Activated CD4-positive, CD25-positive, alpha-beta regulatory T cell (primary cell): ENCODE measurements at regions not wholly inside any gene's neighbourhood (a gene's known extent, or its start where the extent isn't known, plus 50 kb on each side); places are given as distances from the start of the nearest gene placed in this dataset.

ENCODE experiments used
- DNase-seq, 4 experiments: peaks; one replicate each; lab custom pipeline; 2025; lab: John Stamatoyannopoulos, UW

DNA sequence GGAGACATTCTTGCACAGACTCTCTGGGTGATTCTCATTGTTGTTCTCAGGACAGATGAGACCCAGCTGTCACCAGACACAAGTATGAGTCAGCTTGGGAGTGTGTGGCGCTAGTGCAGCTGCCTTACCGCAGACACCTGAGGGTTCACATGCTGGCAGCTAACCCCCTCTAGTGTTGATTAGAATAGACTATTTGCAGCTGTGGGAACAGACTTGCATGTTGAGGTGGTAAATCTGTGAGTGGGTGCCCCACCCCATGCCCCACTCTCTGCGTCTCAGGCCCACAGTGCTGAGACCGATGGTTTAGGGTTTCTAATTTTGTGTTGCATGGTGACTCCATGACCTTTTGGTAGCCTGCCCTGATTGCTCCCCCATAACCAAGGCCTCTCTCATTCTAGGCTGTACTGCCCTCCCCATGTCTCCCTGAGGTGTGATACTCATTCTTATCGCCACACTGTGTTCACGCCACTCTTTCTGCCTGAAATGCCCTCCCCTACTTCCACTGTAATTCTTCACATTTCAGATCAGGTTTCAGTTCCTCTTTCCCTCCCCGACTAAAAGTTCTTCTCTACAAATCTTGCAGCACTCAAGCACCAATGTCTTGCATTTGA lies 73.7 kb upstream of the KIRREL3 start:
- no peak for DNase-seq

DNA sequence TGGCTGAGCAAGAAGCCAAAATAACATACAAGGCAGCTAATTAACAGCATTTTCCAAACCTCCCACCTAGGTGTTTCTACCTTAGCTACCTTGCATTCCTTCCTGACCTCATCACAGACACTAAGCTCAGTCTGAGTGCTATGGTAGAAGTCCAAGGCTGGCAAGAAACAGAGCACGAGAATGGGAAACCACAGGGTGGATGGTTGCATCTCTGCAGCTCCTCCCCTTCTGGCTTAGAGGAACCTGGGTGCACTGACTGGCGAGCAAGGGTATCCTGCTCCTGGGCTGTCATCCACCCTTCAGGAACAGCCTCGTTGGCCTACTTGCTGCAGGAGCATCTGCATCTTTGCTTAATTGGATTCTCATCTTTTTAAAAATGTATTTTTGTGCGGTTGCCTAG lies 73.1 kb upstream of the KIRREL3 start:
- DNase-seq: no peak

DNA sequence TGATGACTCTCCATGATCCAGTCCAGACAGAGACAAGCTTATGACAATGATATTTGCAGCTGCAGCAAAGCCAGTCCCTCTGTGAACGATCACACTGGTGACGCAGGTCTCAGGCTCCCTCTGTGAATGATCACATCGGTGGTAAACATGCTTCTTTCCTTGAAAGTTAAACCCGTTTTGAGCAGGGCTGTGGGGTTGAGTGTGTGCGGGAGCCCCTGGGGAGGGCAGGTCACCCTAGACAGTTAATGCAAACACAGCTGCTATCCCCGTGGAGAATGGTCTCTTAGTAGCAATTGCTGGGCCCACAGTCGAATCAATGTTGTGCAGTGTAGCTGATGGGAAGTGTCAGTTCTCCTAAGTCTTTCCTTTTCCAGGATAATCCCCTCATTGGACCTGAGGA lies 71.0 kb upstream of the KIRREL3 start:
- no peak for DNase-seq

DNA sequence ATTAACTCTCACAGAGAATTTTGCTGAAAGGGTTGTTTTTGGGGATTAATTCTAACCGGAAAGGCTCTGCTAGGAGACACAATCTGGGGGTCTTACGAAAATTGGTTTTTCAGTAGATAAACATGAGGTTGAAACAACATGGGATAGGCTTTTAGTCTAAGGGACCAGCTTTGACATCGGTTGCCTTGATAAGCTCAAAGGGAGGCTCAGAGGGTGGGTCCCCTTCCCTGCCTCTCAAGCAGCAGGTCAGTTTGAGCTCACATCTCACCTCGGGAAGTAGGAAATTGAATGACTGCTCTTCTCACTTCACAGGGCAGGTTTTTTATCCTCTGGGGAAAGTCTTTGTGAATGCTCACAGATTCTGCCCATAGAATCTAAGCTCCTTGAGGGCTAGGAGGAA lies 70.2 kb upstream of the KIRREL3 start:
- no peak for DNase-seq

GRCh38 chr11:127066401-127067090 lies 66.0 kb upstream of the KIRREL3 start:
- DNase-seq: no peak

- no peak for DNase-seq
Observed at GRCh38 chr11:127063241-127063640, 62.7 kb upstream of the KIRREL3 start.

GRCh38 chr11:127061947-127062346 lies 61.4 kb upstream of the KIRREL3 start:
- DNase-seq: no peak

DNA sequence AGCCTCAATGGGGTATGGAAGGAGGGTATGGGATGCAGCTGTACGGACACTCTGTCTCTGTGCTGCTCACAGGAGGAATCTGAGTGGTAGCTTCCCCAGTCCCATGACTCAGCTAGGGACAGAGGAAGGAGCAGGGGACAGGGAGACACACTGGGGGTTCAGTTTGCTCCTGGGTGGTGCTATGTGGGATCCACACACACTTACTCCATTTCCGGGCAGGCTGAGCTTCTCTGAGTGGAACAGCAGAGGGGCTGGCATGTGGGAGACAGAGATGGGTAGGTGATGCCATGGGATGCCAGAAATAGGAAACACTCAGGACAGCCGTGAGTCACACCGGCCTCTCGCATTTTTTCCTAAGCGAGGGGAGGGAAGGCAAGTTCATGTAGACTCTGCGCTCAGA lies 59.2 kb upstream of the KIRREL3 start:
- no peak for DNase-seq

GRCh38 chr11:127059286-127059685 lies 58.7 kb upstream of the KIRREL3 start:
- DNase-seq: no peak

- DNase-seq: no peak
Observed at GRCh38 chr11:127058524-127058923, 58.0 kb upstream of the KIRREL3 start.

DNA sequence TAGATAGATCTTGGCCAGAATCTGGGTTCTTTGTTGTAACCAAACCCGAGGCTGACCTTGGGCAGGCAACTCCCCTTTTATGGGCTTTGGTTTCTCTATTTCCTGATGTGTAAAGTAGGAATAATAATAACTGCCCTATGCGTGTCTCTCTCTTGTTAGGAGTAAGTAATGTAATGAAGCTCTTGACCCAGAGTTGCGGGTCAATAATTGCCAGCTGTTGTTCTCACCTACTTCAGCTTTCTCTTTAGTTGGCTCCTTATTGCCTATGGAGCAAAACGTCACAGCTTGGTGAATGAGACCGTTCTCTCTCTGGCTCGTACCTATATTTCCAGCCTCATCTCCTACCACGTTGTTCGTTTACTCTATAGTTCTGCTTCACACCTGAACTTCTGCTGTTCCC lies 56.6 kb upstream of the KIRREL3 start:
- DNase-seq: no peak

DNA sequence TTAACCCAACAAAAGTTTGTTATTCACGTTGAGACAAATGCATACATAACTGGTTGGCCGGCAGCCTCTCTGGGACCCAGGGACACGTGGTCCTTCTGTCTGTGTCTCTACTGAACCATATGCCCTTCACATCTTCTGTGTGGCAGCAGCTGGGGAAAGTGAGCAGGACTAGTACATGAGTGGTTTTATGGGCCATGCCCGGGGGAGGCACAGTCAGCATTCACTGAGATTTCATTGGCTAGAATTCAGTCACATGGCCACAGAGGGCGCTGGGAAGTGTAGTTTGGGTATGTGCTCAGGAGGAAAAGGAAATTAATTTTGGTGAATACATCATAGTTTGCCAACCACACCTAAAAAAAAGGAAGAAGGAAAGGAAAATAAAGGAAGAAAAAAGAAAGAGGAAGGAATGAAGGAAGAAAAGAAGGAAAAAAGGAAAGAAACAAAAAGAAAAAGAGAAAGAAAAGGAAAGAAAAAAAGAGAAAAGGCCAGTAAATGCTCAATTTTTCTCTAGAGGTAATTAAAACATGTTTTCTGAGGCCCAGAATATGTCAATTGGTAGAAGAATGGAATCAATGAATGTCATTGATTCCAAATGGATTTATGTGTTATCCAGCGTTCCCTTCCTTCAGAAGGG lies 55.9 kb upstream of the KIRREL3 start:
- no peak for DNase-seq

DNA sequence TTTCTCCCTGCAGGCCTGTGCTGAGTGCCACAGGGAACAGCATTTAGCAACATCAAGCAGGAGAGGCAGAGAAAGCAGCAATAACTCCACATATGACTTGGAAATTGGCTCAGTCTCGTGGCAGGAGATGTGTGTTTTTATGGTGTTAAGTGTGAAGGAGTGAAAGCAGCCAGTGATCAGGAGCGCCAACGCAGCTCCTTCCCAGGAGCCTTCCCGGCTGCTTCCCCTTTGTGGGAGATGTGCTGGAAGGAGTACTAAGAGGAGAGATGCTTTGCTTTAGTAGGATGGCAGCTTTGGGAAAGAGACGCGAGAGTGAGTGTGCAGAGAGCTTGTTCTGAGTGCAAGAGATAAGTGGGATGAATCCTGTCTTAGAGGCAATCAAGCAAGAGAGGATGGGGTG lies 54.7 kb upstream of the KIRREL3 start:
- no peak for DNase-seq

DNA sequence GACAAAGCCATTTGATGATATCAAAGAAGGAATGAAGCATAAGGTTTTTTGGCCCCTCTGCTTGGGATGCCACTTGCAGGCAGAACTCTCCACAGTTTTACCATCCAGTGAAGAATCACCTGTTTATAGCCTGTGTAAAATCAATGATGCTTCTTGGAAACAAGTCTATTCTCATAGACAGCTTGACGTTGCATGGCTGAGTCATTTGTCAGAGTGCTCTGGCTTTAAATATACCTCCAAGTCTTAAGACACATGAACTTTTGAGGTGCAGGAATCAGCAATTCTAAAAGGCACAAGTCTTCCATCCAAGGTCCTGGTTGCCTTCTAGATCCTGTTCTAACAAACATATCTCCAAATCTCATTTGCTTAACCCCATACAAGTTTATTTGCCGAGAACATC lies 53.6 kb upstream of the KIRREL3 start:
- DNase-seq: no peak

GRCh38 chr11:127052404-127052803 lies 51.8 kb upstream of the KIRREL3 start:
- no peak for DNase-seq
